ENCODE measurements at regions not wholly inside any gene's neighbourhood (a gene's known extent, or its start where the extent isn't known, plus 50 kb on each side); places are given as distances from the start of the nearest gene placed in this dataset.

- no peak for TF ChIP-seq POLR2AphosphoS5 (IDR thresholded peaks at IDR 0.05; ENCODE audit: borderline replicate concordance, low read depth, low read length)
- no peak for TF ChIP-seq EZH2 (IDR thresholded peaks at IDR 0.05)
- no peak for TF ChIP-seq FOXP2 (optimal IDR thresholded peaks at IDR 0.05; ENCODE audit: control extremely low read depth, extremely low read length, insufficient read depth)
Measured at GRCh38 chr1:244221991-244222390, 170.9 kb downstream of the ZBTB18 start.

Data from SK-N-MC (cell line).